ENCODE measurements at regions not wholly inside any gene's neighbourhood (a gene's known extent, or its start where the extent isn't known, plus 50 kb on each side); places are given as distances from the start of the nearest gene placed in this dataset.

DNA sequence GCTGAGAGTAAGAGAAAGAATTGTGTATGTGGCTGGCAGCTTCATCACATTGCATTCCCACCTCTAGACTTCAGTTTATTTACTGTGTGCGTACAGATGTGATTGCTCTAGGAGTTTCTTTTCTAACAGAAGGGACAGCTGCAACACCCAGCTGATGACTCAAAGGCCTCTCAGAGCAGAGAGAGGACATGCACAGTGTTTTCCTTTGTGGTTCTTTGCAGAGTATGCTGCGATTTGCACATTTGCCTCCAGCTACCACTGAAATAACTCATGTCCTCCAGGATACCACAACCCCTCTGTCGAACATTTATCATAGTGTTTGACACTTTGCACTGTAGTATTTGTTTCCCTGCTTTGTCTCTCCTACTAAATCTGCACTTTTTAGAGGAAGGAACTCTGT, 294.1 kb downstream of the STIM2 start:
- intact Hi-C loops (cut with DNase I), result no loop called here
- Histone ChIP-seq H3K27me3 (no peaks in the 10 kb centered on the region), H3K4me1 (no peaks in the 10 kb centered on the region), H3K4me3 (no peak overlapping the region), H3K36me3 (replicated peaks in 1 of 2; ENCODE audit: insufficient read depth in 1 of 2, low read depth in 2 of 2) (no peaks in the 10 kb centered on the region), H3K9me3 (no peaks in the 10 kb centered on the region), H3K27ac (no peak overlapping the region)
- ATAC-seq (no peak), DNase-seq (no peak)
- TF ChIP-seq, protein P1, sequence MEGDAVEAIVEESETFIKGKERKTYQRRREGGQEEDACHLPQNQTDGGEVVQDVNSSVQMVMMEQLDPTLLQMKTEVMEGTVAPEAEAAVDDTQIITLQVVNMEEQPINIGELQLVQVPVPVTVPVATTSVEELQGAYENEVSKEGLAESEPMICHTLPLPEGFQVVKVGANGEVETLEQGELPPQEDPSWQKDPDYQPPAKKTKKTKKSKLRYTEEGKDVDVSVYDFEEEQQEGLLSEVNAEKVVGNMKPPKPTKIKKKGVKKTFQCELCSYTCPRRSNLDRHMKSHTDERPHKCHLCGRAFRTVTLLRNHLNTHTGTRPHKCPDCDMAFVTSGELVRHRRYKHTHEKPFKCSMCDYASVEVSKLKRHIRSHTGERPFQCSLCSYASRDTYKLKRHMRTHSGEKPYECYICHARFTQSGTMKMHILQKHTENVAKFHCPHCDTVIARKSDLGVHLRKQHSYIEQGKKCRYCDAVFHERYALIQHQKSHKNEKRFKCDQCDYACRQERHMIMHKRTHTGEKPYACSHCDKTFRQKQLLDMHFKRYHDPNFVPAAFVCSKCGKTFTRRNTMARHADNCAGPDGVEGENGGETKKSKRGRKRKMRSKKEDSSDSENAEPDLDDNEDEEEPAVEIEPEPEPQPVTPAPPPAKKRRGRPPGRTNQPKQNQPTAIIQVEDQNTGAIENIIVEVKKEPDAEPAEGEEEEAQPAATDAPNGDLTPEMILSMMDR (IDR thresholded peaks at IDR 0.05), result no peak
- TF ChIP-seq POLR2A (IDR thresholded peaks at IDR 0.05), result no peak
- WGBS, 2 donors, result 24 to 34% methylated on average over 3 of the region's 3 CpGs

DNA sequence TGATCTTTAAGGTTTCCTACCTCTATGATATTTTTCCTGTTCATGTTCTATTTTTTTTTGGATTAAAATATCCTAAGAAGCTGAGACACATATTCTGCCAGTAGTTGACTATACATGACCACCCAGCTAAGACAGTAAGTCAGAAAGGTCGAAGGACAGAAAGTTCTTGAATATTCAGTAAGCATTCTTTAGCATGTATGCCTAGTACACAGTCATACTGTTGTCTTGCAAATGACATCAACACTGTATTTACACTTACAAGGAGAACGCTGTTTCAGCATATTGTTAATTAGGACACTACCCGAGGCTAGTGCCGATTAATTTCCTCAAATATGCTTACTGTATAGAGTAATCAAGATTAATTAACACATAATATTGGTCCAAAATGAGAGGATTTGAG, 300.6 kb downstream of the STIM2 start:
- TF ChIP-seq, protein P1 (IDR thresholded peaks at IDR 0.05), result no peak
- no peak for TF ChIP-seq POLR2A (IDR thresholded peaks at IDR 0.05)
- DNase-seq (no peak), ATAC-seq (no peak)
- intact Hi-C loops (cut with DNase I), result no loop called here
- Histone ChIP-seq H3K27ac (no peak overlapping the region), H3K27me3 (no peaks in the 10 kb centered on the region), H3K36me3 (replicated peaks in 1 of 2; ENCODE audit: insufficient read depth in 1 of 2, low read depth in 2 of 2) (no peaks in the 10 kb centered on the region), H3K9me3 (no peaks in the 10 kb centered on the region), H3K4me3 (no peak overlapping the region), H3K4me1 (no peaks in the 10 kb centered on the region)
- WGBS, 2 donors, result 80 to 85% methylated on average over 4 of the region's 4 CpGs

DNA sequence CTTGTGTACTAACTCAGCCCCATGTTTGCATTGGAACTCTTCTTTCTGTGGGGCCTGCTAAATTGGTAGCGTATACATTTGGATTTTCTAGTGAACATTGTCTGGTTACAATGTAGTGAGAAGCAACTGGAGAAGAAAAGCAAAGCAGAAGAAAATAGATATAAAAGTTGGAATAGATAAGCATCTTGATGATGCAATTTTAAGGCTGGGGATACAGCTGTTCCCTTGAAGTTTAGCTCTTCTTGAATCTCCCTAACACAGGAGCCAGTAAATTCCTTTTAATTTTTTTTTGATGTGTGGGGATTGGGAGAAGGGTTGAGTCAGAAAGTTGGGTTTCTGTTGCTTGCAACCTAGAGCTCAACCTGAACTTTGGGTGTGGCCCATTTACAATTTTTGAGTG, 308.1 kb downstream of the STIM2 start:
- TF ChIP-seq, protein P1 (IDR thresholded peaks at IDR 0.05), result no peak
- TF ChIP-seq POLR2A (IDR thresholded peaks at IDR 0.05), result no peak
- H3K27ac ChIP-seq, result no peak overlapping the region
- H3K4me3 ChIP-seq, result no peak overlapping the region
- 89 to 100% methylated on average over 1 of the region's 1 CpG for WGBS, 2 donors
- H3K36me3 ChIP-seq (replicated peaks in 1 of 2; ENCODE audit: insufficient read depth in 1 of 2, low read depth in 2 of 2), result no peaks in the 10 kb centered on the region
- intact Hi-C loops (cut with DNase I), result no loop called here
- no peaks in the 10 kb centered on the region for H3K27me3 ChIP-seq
- ATAC-seq, result no peak
- no peaks in the 10 kb centered on the region for H3K9me3 ChIP-seq
- no peaks in the 10 kb centered on the region for H3K4me1 ChIP-seq
- no peak for DNase-seq

DNA sequence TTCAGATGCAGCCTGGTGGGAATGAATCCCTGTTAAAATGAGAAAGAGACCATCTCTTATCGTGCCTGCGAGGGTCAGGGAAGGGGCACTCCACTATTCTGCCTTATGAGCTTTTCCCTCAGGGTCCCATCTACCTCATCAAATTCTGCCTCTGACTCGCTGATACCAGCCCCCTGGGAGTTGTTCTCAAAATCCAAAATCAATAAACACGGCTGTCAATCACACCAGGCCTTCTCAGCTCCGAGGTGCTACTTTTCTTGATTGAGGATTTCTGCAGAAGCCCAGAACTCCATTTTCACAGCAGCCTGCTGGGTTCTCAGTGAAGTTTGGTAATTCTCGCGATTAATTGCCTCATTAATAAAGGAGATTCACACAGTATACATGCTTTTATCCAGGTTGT, 312.6 kb downstream of the STIM2 start:
- Histone ChIP-seq H3K4me1 (peaks cover 11% of the 10 kb centered on the region), H3K4me3 (no peak overlapping the region), H3K27me3 (no peaks in the 10 kb centered on the region), H3K36me3 (replicated peaks in 1 of 2; ENCODE audit: insufficient read depth in 1 of 2, low read depth in 2 of 2) (no peaks in the 10 kb centered on the region), H3K27ac (no peak overlapping the region), H3K9me3 (no peaks in the 10 kb centered on the region)
- 71 to 73% methylated on average over 7 of the region's 7 CpGs for WGBS, 2 donors
- TF ChIP-seq, protein P1 (IDR thresholded peaks at IDR 0.05), result no peak
- TF ChIP-seq POLR2A (IDR thresholded peaks at IDR 0.05), result no peak
- ATAC-seq (no peak), DNase-seq (no peak)
- intact Hi-C loops (cut with DNase I), result no loop called here

DNA sequence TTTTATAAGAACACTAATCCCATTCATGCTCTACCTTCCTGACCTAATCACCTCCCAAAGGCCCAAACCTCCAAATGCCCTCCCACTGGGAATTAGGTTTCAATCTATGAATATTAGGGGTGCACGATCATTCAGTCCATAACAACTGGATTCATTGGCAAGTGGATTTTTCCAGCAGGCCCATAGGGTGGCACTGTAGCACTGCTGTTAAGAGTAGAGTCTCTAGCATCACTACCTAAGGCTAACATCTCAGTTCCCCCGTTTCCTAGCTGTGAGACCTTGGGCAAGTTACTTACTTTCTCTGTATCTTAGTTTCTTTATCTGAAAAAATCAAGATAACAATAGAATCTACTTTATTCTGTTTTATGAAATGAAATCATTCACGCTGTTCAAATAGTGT, 315.8 kb downstream of the STIM2 start:
- TF ChIP-seq POLR2A (IDR thresholded peaks at IDR 0.05), result no peak
- TF ChIP-seq, protein P1 (IDR thresholded peaks at IDR 0.05), result peak in 5 of 7 experiments; percentile 10 to 37 (median 29)
- no peak overlapping the region for H3K27ac ChIP-seq
- 45 to 50% methylated on average over 3 of the region's 3 CpGs for WGBS, 2 donors
- DNase-seq (peak in 3 of 4 donors; percentile 14 to 21 (median 19)), ATAC-seq (peak; percentile 47)
- H3K9me3 ChIP-seq, result no peaks in the 10 kb centered on the region
- H3K27me3 ChIP-seq, result no peaks in the 10 kb centered on the region
- no peak overlapping the region for H3K4me3 ChIP-seq
- H3K4me1 ChIP-seq, result peaks cover 11% of the 10 kb centered on the region
- no peaks in the 10 kb centered on the region for H3K36me3 ChIP-seq (replicated peaks in 1 of 2; ENCODE audit: insufficient read depth in 1 of 2, low read depth in 2 of 2)
- intact Hi-C loops (cut with DNase I), result no loop called here

All from body of pancreas (tissue), 4 donors.